Brain pericyte (primary cell): ENCODE measurements at regions not wholly inside any gene's neighbourhood (a gene's known extent, or its start where the extent isn't known, plus 50 kb on each side); places are given as distances from the start of the nearest gene placed in this dataset.
"Not testable (repeated sequence)": the region's sequence is repeated elsewhere in the genome, so short reads cannot be mapped to it uniquely, and the experiment has no call there.

ENCODE experiments used
- DNase-seq: peaks from one replicate; pipeline ENCODE4 v3.0.0-alpha.2; 2012; ENCODE audit warnings: low read depth, low spot score

DNA sequence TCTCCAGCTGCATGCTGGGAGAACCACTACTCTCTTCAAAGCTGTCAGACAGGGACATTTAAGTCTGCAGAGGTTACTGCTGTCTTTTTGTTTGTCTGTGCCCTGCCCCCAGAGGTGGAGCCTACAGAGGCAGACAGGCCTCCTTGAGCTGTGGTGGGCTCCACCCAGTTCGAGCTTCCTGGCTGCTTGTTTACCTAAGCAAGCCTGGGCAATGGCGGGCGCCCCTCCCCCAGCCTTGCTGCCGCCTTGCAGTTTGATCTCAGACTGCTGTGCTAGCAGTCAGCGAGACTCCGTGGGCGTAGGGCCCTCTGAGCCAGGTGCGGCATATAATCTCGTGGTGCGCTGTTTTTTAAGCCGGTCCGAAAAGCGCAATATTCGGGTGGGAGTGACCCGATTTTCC is 215.0 kb downstream of the STIM2 start:
- DNase-seq = not testable (repeated sequence)

DNA sequence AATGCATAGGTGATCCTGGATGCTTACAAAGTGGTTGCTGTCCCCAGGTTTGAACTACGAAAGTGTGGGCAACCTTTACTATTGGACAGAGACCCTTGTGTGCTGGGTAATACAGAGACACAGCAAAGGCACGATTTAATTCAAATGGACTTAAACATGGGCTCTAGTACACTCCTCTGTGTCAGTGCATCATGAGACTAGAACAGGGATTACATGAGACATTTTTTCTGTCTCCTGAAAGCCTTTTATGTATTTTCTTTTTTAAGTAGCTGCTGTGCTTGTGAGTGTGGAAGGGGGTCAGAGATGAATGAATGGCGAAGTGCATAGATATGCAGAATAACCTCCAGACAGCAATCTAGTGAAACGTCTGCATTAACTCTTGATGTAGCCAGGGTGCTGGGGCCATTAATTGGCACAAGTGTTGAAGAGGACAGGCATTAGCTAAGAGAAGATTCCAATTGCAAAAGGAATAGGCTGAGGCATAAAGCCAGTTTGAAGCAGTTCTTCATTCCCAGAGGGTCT is 218.4 kb downstream of the STIM2 start:
- DNase-seq = no peak

DNA sequence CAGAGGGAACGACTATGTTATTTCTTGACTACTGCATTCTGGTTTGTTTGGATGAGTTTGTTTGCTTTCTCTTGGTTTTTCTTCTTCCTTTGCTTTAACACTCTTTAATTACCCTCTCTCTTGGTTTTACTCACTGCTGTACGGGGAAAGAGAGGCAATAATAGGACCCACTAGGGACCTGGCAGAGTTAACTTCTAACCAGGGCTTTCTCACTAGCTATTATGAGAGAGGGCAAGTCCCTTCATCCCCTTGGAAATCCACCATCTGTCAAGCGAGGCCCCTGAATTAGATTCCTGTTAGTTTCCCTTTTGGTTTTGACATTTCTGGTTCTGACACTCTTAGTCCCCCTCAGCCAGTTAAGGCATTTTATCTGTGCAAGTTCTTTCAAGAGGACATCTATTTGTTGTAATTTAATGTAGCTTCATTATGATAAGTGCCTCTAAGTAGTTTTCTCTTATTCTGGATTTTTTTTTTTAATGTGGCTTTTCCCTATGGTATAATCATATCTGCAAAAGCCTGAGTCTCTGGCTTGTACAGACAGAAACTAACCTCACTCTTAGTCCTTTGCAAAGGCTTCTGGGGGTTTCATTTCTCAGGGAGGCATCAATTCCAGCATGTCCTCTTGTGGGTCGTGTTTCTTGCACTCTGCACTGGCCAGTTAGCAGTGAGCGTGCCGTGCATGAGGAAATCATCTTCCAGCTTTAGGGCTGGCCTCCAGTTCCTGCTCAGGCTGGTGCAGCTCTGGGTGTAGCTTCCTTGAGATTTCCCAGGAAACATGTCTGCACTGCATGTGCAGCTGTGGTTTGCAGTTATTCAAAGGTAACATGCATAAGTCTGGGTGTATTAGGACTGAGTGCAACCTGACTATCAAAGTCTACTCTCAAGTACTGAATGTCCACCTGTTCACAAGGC is 221.3 kb downstream of the STIM2 start:
- no peak for DNase-seq

DNA sequence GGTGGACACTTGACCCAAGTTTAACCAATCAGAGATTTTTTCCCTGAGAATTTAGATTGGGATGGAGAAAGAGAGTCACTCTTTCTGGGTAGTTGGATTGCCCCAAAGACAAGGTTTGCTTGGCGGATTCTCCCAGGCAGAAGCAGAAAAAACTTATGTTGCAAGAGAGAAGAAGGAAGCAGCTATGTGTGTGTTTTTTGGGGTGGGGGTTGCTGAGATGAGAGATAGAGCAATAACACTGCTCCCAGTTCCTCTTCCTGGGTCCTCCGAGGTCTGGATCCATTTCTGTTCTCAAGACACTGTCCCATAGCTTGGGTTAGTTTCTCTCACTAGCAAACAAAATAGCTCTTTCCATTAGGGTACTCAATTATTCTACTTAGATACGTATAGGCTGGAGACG is 222.1 kb downstream of the STIM2 start:
- no peak for DNase-seq

DNA sequence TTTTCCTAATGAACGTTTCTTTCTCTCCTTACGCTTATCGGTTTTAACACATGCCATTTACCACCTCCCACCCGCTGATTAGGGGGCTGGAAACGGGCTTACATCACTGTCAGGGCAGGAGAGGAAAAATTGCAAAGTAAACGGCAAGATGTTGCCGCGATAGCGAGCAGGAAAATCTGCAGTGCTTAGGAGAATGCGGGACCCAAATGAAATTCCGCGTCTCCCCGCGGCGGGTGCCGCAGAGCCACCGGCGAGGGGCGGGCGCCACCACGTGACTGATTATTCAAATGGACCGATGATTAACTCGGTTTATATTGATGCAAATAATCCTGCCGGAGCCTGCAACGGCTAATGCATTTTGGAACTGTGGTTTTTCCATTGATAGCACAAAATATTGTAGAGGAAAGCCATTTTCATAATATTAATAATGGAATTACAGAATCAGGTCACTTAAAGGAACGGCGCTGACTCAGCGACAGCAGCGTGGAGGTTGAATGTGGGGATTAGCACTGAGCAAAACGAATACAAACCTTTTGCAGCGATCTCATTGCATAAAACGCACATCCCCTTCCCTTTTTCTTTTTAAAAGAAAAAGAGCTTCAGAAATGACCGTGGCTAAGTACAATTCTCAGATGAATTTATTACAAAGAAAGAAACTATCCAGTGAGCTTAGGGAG is 224.2 kb downstream of the STIM2 start:
- no peak for DNase-seq

DNA sequence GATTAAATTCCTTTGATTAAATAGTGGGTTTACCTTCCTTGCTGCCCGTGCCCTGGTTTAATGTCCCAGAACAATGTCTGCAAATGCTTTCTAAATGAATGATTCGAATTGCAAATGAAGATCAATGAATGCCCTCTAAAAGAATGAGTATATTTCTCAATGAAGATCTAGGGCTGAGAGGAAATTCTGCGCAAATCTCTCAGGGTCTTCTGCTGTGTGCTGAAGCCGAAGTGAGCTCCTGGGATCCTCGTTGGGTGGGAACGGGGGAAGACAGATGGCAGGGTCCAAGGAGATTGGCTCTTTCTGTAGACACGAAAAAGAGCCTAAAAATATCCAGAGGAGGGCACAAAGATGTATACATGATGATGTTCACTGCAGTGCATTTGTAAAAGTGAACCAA is 224.8 kb downstream of the STIM2 start:
- no peak for DNase-seq

DNA sequence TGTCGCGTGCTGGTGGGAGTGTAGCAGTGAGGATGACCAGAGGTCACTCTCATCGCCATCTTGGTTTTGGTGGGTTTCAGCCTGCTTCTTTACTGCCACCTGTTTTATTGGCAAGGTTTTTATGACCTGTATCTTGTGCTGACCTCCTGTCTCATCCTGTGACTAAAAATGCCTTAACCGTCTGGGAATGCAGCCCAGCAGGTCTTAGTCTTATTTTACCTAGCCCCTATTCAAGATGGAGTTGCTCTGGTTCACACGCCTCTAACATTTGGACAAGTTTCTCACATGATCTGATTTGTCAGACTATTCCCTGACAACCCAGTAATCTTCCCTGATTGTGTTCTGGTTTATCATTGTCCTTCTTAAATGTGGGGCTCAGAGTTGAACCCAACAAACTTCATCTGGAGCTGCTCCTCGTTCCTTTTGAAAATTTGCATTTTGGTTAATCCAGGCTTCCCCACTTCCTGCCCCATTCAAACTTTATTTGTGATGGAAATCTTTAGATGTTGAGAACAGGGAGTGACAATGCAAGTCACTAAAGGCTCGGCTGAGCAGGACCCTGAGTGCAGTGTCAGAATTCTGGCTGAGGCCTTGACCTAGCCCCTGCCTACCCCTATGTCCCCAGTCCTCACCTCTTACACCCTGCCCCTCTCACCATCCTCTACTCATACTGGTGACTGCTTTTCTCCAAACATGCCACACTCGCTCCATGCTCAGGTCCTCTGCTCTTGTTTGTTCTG is 226.8 kb downstream of the STIM2 start:
- no peak for DNase-seq

DNA sequence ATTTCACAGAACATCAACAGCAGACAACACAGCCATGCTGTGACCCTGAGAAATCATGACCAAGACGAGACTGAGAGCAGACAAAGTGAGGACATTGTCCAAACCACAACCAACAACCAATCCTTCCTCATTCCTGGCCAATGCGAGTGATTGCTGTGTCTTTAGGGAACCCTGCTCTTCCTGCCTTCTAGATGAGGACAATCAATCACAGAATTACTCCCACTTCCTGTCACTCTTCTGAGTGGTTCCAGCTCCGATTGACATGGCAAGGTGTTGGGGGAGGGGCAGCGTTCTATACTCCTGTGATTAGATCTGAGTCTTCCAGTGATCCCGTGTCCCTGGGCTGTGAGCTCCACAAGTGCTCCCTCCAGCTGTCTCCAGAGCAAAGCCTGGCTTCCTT is 227.8 kb downstream of the STIM2 start:
- DNase-seq = no peak

DNA sequence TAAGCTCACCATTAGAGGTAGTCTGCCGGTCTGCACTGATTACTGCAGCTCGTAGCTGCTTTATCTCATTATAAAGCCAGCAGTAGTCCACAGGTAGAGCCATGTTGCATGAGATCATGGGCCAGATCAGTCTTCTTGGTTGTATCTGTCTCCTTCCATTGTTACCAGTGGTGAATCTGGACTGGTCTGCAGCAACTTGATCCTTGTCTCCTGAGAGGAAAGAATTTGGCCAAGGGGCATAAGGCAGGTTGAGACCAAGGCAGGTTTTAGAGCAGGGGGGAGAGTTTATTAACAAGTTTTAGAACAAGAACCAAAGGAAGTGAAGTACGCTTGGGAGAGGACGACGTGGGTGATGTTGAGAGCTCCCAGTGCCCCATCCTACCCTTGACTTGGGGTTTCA is 228.5 kb downstream of the STIM2 start:
- DNase-seq = no peak

DNA sequence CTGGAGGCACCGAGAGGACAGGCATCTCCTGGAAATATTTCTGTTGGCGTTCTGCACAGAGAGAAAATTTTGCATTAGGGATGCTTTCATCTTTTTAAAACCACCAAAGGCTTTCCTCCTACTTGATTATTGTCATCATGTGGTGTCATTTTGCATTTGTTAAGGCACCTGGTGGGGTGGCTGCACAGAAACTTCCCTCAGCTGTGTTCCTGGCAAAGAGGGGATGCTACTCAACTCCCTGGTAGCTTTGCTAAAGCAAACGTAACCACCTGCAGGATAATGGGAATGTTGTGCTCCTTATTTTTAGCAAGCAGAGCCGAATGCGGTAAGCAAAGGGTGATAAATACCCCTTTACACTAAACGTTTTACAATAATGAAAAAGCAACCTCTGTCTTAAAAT is 229.8 kb downstream of the STIM2 start:
- DNase-seq = no peak

DNA sequence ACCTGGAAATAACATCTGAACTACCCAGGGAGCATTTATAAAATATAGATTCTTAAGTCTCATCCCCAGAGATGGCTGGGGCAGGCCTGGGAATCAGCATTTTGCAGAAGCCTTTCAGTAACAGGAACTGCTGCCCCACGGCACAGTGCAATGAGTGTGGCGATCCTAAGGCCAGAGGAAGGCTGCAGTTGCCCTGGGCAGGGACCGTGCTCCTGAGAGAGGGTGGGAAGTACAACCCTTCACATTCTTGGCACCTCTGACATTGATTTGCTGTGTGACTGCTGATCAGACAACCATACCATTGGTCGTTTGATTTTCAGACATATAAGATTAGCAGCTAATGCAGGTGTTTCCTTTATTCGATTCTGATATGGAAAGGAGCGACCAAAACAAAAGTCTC is 233.6 kb downstream of the STIM2 start:
- no peak for DNase-seq

DNA sequence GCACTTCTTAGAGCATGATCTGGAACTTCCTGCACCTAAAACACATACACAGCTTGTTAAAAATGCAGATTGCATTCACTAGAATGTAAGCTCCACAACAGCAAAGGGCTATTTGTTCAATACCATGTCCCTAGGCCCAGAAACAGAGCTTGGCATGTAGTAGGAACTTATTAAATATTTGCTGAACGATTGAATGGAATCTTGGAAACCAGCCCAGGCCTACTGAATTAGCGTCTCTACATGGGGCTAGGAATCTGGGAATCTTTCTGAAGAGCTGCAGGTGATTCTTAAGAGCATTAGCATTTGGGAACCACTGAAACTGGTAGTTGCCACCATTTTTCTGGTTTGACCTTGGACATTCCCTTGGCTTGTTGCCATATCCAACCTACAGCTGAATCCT is 234.1 kb downstream of the STIM2 start:
- DNase-seq = no peak

DNA sequence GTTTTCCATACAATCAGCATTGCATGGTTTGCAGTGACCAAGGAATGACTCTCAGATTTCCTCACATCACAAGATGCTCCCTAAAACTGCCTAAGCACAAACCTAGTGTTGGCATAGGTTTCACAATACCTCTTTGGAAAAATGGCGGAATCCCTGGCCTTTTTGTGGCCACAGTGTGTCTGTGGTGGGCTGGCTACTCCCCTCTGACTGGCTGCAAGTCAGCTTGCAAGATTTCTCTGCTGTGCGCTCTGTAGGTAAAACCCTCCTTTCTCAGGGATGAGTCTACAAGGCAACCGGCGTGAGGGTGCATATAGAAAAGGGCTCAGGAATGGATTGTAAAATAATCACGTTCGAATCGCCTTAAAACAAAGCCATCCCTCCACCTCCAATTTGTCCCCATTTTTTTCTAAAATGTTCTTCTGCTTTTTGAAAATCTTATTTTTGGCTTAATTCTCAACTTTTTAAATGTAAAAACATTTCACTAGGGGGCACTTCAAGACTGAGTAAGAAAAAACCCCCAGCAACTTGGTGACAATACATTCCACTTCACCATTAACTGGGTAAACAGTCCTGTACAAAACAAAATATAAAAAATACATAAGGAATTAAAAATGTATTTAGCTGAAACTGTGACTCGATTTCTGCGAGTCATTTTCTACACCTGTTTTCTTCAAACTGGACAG is 235.6 kb downstream of the STIM2 start:
- DNase-seq = no peak

DNA sequence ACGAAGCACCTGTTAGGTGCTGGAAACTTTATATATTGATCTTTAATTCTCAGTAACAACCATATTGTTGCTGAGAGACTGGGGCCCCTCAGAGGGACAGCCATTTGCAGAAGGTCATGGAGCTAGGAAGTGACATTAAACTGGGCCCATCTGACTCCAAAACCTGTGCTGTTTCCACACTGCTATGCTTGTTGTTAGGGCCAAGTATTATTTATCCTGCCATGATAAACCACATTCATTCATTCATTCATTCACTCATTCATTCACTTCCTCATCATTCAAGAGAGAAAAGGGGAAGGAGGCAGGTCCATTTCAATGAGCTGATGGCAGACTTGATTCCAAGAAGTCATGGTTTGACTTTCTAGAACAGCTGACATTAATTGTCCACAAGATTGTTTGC is 237.4 kb downstream of the STIM2 start:
- DNase-seq = no peak

DNA sequence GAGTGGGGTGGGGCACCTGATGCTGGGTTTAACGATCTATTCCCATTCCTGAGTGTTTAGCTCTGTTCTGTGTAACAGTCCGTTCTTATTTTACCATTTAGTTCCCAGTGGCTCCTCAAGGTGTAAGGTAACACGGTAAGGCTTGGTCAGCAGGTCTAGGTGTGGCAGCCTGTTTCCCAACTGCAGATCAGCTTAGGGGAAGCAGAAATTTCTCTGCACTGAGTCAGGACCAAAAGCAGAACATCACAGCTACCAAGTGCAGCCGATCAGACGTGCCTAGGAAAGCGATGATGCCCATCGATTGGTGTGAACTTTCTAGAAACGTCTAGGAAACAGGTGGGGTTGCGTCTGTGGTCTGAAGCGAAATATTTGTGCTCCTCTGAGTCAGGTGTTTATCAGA is 240.1 kb downstream of the STIM2 start:
- DNase-seq = no peak

DNA sequence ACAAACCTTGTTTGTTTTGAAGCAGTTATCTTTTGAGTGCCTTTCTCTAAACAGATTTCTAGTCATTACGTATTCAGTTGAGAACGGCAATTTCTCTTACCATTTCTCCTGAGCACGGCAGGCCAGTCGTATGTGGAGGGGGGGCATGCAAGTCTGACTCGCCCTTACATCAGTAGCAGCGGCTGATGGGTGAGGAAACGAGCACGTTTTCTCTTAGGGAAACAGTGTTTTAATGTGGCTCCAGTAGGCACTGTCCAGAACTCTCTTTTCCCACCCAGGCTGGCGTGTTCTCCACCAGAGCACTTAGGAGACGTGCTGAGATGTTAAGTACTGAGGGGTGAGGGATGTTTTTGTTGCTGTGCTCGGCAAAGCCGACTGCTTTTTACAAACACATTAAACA is 240.5 kb downstream of the STIM2 start:
- DNase-seq = no peak

DNA sequence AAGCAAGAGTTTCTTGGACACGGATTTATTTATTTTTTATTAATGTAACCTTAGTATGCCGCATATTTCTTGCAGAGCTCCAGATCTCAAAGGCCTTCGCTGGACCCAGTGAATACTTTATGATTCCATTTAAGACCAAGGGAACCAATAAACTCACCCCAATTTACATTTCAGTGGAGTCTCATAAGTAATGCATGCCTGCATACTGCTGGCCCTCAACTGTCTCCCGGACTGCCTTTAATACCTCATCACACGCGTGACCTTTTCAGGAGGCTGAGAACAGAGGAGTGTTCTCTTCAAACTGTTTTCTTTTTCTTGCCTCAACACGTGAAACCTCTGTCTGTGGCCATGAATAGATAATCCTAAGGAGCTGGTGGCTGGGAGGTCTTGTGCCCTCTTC is 240.9 kb downstream of the STIM2 start:
- no peak for DNase-seq

DNA sequence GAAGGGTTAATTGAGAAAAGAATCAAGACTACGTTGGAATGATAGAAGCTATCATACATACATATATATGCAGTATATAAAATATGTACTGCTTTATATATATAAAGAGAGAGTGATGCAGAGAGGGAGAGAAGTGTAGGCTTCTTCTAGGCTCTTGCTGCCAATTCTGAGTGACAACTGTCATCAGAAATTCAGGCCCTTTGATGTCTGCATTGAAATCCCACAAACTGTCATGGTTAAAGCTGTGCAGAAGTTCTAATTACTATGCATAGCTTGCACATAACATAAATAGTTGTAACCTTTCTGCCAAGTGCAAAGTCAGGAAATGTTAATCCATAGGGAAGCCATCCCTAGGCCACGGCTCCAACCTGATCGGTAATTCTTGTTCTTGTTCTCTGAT is 251.0 kb downstream of the STIM2 start:
- no peak for DNase-seq

DNA sequence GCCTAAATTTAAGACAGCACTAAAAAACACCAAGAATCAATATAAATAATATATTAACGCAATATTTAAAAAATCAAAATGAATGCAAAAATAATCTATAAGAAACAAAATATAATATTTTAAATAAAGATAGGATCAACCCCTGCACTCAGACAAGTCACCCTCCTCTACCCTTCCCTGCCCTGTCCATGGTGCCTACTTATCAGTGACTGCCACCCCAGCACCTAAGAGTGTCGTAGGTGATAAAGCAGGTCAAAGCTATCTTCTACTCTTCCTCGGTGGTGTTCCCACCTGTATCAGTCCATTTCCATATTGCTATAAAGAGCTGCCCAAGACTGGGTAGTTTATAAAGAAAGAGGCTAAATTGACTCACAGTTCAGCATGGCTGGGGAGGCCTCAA is 251.9 kb downstream of the STIM2 start:
- no peak for DNase-seq

DNA sequence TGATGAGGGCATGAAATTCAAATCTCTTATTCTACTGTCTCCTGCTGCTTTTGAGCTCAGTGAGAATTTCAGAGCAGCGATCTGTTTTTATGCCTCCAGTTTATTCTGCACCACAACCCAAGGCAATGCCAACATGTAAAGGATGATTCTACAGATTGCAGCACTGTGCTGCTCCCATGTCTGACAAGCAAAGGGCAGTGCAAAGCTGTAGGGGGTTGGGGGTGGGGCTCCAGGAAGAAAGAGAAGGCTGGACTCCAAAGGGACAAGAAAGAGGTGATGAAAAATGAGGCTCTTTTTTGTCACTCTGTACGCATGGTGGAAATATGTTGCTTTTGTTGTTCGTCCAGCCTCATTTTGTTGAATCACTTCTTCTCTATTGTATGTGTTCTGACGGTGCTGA is 254.6 kb downstream of the STIM2 start:
- DNase-seq = no peak

DNA sequence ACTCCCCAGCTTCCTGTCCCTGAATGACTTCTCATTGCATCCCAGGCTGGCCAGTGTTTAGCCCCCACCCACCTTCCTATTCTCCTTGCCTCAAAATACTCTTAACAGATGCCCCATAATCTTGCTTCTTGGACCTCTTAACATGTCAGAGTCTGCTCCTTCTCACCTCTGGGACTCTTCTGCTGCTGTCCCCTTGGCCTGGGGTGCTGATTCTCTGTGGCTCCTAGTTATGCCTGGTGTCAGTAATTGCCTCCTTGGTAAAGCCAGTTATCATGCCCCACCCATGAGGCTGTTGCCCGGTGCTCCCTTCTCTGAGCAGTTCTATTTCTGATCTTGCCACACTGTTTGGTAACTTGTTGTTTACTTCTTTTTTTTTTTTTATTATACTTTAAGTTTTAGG is 256.8 kb downstream of the STIM2 start:
- DNase-seq = no peak

DNA sequence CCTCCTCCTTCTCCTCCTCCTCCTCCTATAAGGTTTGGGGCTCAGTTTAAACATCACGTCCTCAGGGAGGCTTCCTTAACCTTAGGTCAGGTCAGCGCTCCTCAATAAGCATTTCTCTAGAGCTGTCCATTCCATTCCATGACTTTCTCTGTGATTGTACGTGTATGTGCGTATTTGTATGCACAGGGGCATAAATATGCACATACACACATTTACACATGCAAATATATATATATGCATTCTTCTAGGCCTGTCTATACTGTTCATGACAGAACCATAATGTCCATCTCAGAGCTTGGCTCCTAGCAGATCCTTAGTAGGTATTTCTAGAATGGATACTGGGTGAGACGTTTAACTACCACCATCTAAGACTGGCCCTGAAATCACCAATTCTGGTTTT is 258.6 kb downstream of the STIM2 start:
- DNase-seq = no peak
